NCI-H226 (cell line): ENCODE measurements at regions not wholly inside any gene's neighbourhood (a gene's known extent, or its start where the extent isn't known, plus 50 kb on each side); places are given as distances from the start of the nearest gene placed in this dataset.
"Not testable (repeated sequence)": the region's sequence is repeated elsewhere in the genome, so short reads cannot be mapped to it uniquely, and the experiment has no call there.

Experiments used
- DNase-seq: peaks from one replicate; pipeline ENCODE4 v3.0.0-alpha.2; 2015

GRCh38 chr2:44051593-44052347 lies 56.0 kb upstream of the LRPPRC start:
- DNase-seq: no peak

GRCh38 chr2:44052584-44052983 lies 56.8 kb upstream of the LRPPRC start:
- no peak for DNase-seq

GRCh38 chr2:44053052-44053451 lies 57.3 kb upstream of the LRPPRC start:
- no peak for DNase-seq

GRCh38 chr2:44053456-44053855 lies 57.7 kb upstream of the LRPPRC start:
- DNase-seq: no peak

GRCh38 chr2:44055229-44055628 lies 59.4 kb upstream of the LRPPRC start:
- DNase-seq: no peak

- DNase-seq: no peak
These were observed 59.9 kb upstream of the LRPPRC start for GRCh38 chr2:44055664-44056063.

- DNase-seq: no peak
These were observed 61.2 kb upstream of the LRPPRC start for GRCh38 chr2:44056947-44057346.

- not testable (repeated sequence) for DNase-seq
These were observed 64.5 kb upstream of the LRPPRC start for GRCh38 chr2:44060286-44060685.

- no peak for DNase-seq
These were observed 65.2 kb upstream of the LRPPRC start for GRCh38 chr2:44060990-44061389.

GRCh38 chr2:44061469-44061868 lies 65.7 kb upstream of the LRPPRC start:
- no peak for DNase-seq

GRCh38 chr2:44061876-44062275 lies 66.1 kb upstream of the LRPPRC start:
- no peak for DNase-seq

GRCh38 chr2:44063033-44063432 lies 67.2 kb upstream of the LRPPRC start:
- DNase-seq: no peak

- not testable (repeated sequence) for DNase-seq
These were observed 68.5 kb upstream of the LRPPRC start for GRCh38 chr2:44064281-44064680.

- not testable (repeated sequence) for DNase-seq
These were observed 71.4 kb upstream of the LRPPRC start for GRCh38 chr2:44067012-44067790.

GRCh38 chr2:44067791-44068181 lies 72.0 kb upstream of the LRPPRC start:
- not testable (repeated sequence) for DNase-seq

- no peak for DNase-seq
These were observed 75.8 kb upstream of the LRPPRC start for GRCh38 chr2:44071454-44072046.

GRCh38 chr2:44073667-44074066 lies 77.9 kb upstream of the LRPPRC start:
- DNase-seq: not testable (repeated sequence)

GRCh38 chr2:44074795-44075194 lies 79.0 kb upstream of the LRPPRC start:
- DNase-seq: not testable (repeated sequence)

GRCh38 chr2:44075541-44075940 lies 79.8 kb upstream of the LRPPRC start:
- no peak for DNase-seq

GRCh38 chr2:44077942-44078511 lies 82.2 kb upstream of the LRPPRC start:
- DNase-seq: no peak

- no peak for DNase-seq
These were observed 83.9 kb upstream of the LRPPRC start for GRCh38 chr2:44079686-44080085.

- DNase-seq: no peak
These were observed 85.6 kb upstream of the PPM1B start for GRCh38 chr2:44083054-44083453.

- no peak for DNase-seq
These were observed 83.8 kb upstream of the PPM1B start for GRCh38 chr2:44084850-44085249.

GRCh38 chr2:44086629-44087028 lies 82.0 kb upstream of the PPM1B start:
- DNase-seq: no peak
